ENCODE measurements at regions not wholly inside any gene's neighbourhood (a gene's known extent, or its start where the extent isn't known, plus 50 kb on each side); places are given as distances from the start of the nearest gene placed in this dataset.
"Not testable (repeated sequence)": the region's sequence is repeated elsewhere in the genome, so short reads cannot be mapped to it uniquely, and the experiment has no call there.

- no peaks in the 10 kb centered on the region; the same call in 1 of the 2 replicates for H3K9me2 ChIP-seq (ENCODE audit: insufficient read depth, low read length)
- no peak for TF ChIP-seq EZH2phosphoT487 (IDR thresholded peaks at IDR 0.05; ENCODE audit: borderline replicate concordance, low read depth, low read length)
- TF ChIP-seq, protein P1, sequence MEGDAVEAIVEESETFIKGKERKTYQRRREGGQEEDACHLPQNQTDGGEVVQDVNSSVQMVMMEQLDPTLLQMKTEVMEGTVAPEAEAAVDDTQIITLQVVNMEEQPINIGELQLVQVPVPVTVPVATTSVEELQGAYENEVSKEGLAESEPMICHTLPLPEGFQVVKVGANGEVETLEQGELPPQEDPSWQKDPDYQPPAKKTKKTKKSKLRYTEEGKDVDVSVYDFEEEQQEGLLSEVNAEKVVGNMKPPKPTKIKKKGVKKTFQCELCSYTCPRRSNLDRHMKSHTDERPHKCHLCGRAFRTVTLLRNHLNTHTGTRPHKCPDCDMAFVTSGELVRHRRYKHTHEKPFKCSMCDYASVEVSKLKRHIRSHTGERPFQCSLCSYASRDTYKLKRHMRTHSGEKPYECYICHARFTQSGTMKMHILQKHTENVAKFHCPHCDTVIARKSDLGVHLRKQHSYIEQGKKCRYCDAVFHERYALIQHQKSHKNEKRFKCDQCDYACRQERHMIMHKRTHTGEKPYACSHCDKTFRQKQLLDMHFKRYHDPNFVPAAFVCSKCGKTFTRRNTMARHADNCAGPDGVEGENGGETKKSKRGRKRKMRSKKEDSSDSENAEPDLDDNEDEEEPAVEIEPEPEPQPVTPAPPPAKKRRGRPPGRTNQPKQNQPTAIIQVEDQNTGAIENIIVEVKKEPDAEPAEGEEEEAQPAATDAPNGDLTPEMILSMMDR (conservative IDR thresholded peaks at IDR 0.05; ENCODE audit: low read length), result no peak
- POLR2A ChIA-PET, result no interaction called here
- H3K27ac ChIP-seq (ENCODE audit: low read depth, low read length, poor library complexity, severe bottlenecking), result no peak overlapping the region
- H3K4me2 ChIP-seq (ENCODE audit: low read length), result no peak overlapping the region
- H3K79me2 ChIP-seq (ENCODE audit: insufficient read depth, low read depth, low read length), result no peaks in the 10 kb centered on the region
- CTCF ChIA-PET (ENCODE audit: unreplicated experiment), result no interaction called here
- no peaks in the 10 kb centered on the region for H3K36me3 ChIP-seq (ENCODE audit: insufficient read depth, low read length)
- intact Hi-C loops (cut with micrococcal nuclease; ENCODE audit: unreplicated experiment), result no loop called here
- BruUV-seq (replicated peaks), result no TSS peak
- H3K4me3 ChIP-seq (ENCODE audit: low read depth, low read length, poor library complexity, severe bottlenecking), result no peak overlapping the region
- no peaks in the 10 kb centered on the region for H3K9me3 ChIP-seq (ENCODE audit: low read length)
- DNase-seq (ENCODE audit: low spot score), result no peak
- no peaks in the 10 kb centered on the region for H3K4me1 ChIP-seq (ENCODE audit: insufficient read depth, low read length, poor library complexity, severe bottlenecking)
- H2AFZ ChIP-seq (ENCODE audit: low read length), result no peak overlapping the region
- H4K20me1 ChIP-seq (ENCODE audit: insufficient read depth, low read length), result no peaks in the 10 kb centered on the region
Measured at GRCh38 chr6:71676298-71676697, 210.1 kb upstream of the RIMS1 start.

- H3K9me3 ChIP-seq (ENCODE audit: low read length), result no peaks in the 10 kb centered on the region
- H3K4me1 ChIP-seq (ENCODE audit: insufficient read depth, low read length, poor library complexity, severe bottlenecking), result no peaks in the 10 kb centered on the region
- no TSS peak for BruUV-seq (replicated peaks)
- no peak for DNase-seq (ENCODE audit: low spot score)
- no peak overlapping the region for H3K4me2 ChIP-seq (ENCODE audit: low read length)
- CTCF ChIA-PET (ENCODE audit: unreplicated experiment), result no interaction called here
- H2AFZ ChIP-seq (ENCODE audit: low read length), result no peak overlapping the region
- intact Hi-C loops (cut with micrococcal nuclease; ENCODE audit: unreplicated experiment), result no loop called here
- no peak overlapping the region for H3K27ac ChIP-seq (ENCODE audit: low read depth, low read length, poor library complexity, severe bottlenecking)
- no peaks in the 10 kb centered on the region for H4K20me1 ChIP-seq (ENCODE audit: insufficient read depth, low read length)
- POLR2A ChIA-PET, result no interaction called here
- no peak overlapping the region for H3K4me3 ChIP-seq (ENCODE audit: low read depth, low read length, poor library complexity, severe bottlenecking)
- no peaks in the 10 kb centered on the region; the same call in 1 of the 2 replicates for H3K9me2 ChIP-seq (ENCODE audit: insufficient read depth, low read length)
- H3K36me3 ChIP-seq (ENCODE audit: insufficient read depth, low read length), result no peaks in the 10 kb centered on the region
- TF ChIP-seq, protein P1 (conservative IDR thresholded peaks at IDR 0.05; ENCODE audit: low read length), result no peak
- no peaks in the 10 kb centered on the region for H3K79me2 ChIP-seq (ENCODE audit: insufficient read depth, low read depth, low read length)
Measured at GRCh38 chr6:71678091-71678490, 208.3 kb upstream of the RIMS1 start.

DNA sequence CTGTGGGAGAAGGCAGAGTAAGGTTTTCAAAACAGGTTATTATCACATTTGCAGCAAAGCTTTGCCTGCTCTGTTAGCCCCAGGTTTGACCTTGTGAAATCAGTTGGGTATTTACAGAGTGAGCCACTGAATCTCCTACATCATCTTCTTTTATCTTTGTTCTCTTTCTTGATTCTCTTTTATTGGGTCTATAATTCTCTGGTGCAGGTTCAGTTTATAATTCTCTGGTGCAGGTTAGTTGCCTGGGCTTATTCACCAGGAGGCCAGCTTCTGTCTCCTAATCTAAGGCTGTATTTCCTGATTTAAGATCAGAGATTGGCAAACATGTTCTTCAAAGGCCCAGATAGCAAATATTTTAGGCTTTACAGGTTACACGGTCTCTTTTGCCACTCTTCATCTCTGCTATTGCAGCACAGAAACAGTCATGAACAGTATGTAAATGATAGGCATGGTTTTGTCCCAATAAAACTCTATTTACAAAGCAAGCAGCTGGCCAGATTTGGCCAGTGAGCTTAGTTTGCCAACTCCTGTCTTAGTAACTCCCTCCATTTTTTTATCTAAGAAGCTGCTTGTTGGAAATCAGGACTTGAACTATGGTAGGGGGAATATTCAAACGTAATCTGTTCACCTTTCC is 205.0 kb upstream of the RIMS1 start:
- Histone ChIP-seq H3K79me2 (ENCODE audit: insufficient read depth, low read depth, low read length) (no peaks in the 10 kb centered on the region), H3K9me3 (ENCODE audit: low read length) (no peaks in the 10 kb centered on the region), H3K4me1 (ENCODE audit: insufficient read depth, low read length, poor library complexity, severe bottlenecking) (no peaks in the 10 kb centered on the region), H3K4me3 (ENCODE audit: low read depth, low read length, poor library complexity, severe bottlenecking) (no peak overlapping the region), H3K4me2 (ENCODE audit: low read length) (no peak overlapping the region), H3K27ac (ENCODE audit: low read depth, low read length, poor library complexity, severe bottlenecking) (no peak overlapping the region), H3K9me2 (ENCODE audit: insufficient read depth, low read length) (no peaks in the 10 kb centered on the region; the same call in 1 of the 2 replicates), H2AFZ (ENCODE audit: low read length) (no peak overlapping the region), H3K36me3 (ENCODE audit: insufficient read depth, low read length) (no peaks in the 10 kb centered on the region), H4K20me1 (ENCODE audit: insufficient read depth, low read length) (no peaks in the 10 kb centered on the region)
- intact Hi-C loops (cut with micrococcal nuclease; ENCODE audit: unreplicated experiment), result no loop called here
- BruUV-seq (replicated peaks), result no TSS peak
- POLR2A ChIA-PET, result interaction anchor here (0.5 kb wide), 1 partner anchor 1939 kb away, joined by 3 read pairs; no protein-coding TSS in a partner anchor
- no peak for DNase-seq (ENCODE audit: low spot score)
- TF ChIP-seq, protein P1 (conservative IDR thresholded peaks at IDR 0.05; ENCODE audit: low read length), result no peak
- TF ChIP-seq EZH2phosphoT487 (IDR thresholded peaks at IDR 0.05; ENCODE audit: borderline replicate concordance, low read depth, low read length), result no peak
- CTCF ChIA-PET (ENCODE audit: unreplicated experiment), result no interaction called here

- BruUV-seq (replicated peaks); H3K36me3 ChIP-seq (ENCODE audit: insufficient read depth, low read length); H3K4me3 ChIP-seq (ENCODE audit: low read depth, low read length, poor library complexity, severe bottlenecking); DNase-seq (ENCODE audit: low spot score); CTCF ChIA-PET (ENCODE audit: unreplicated experiment); H3K27ac ChIP-seq (ENCODE audit: low read depth, low read length, poor library complexity, severe bottlenecking); H3K9me2 ChIP-seq (ENCODE audit: insufficient read depth, low read length); POLR2A ChIA-PET; H4K20me1 ChIP-seq (ENCODE audit: insufficient read depth, low read length); H3K4me1 ChIP-seq (ENCODE audit: insufficient read depth, low read length, poor library complexity, severe bottlenecking); H3K4me2 ChIP-seq (ENCODE audit: low read length); H3K9me3 ChIP-seq (ENCODE audit: low read length); intact Hi-C loops (cut with micrococcal nuclease; ENCODE audit: unreplicated experiment); H3K79me2 ChIP-seq (ENCODE audit: insufficient read depth, low read depth, low read length); H2AFZ ChIP-seq (ENCODE audit: low read length): not testable (repeated sequence)
Measured at GRCh38 chr6:71686021-71686677, 200.2 kb upstream of the RIMS1 start.
